GM12878 (cell line): ENCODE measurements at regions not wholly inside any gene's neighbourhood (a gene's known extent, or its start where the extent isn't known, plus 50 kb on each side); places are given as distances from the start of the nearest gene placed in this dataset.

Source experiments
- ATAC-seq: fragments of 200-7000 bp; cut with Tn5 transposase; 3 replicates; pipeline ENCODE4 v1.9.1; 2020; ENCODE audit warnings: mild to moderate bottlenecking, moderate library complexity
- BruUV-seq: library from RNA; stranded (reverse); fragments of 400-500 nt; replicated peaks from 2 replicates; lab custom pipeline; 2021; lab: Mats Ljungman, UMichigan
- CTCF ChIA-PET: fragments of 300-600 bp; sonication (Branson Sonifier 250); formaldehyde crosslinking; extraction: SDS; loops from one replicate; lab custom pipeline; 2021; ENCODE audit warnings: inconsistent platforms; lab: Yijun Ruan, JAX
- POLR2A ChIA-PET: fragments of 350-600 bp; formaldehyde crosslinking; extraction: SDS; loops from one replicate; lab custom pipeline; 2021; ENCODE audit warnings: inconsistent platforms; lab: Charles Lee
- RAD21 ChIA-PET: fragments of 300-600 bp; sonication (Branson Sonifier 250); formaldehyde crosslinking; loops from one replicate; lab custom pipeline; 2023; ENCODE audit warnings: antibody characterized with exemption; ENCODE audit not compliant: unreplicated experiment; lab: Charles Lee
- SMC1A ChIA-PET: fragments of 300-600 bp; sonication (Branson Sonifier 250); formaldehyde crosslinking; loops from one replicate; lab custom pipeline; 2023; ENCODE audit not compliant: unreplicated experiment, uncharacterized antibody; lab: Charles Lee
- DNase-seq: peaks from one replicate; pipeline ENCODE4 v3.0.0-alpha.2; 2011; ENCODE audit warnings: low read depth, low spot score
- FAIRE-seq: peaks from 3 replicates; lab custom pipeline; 2011; peaks lifted over from hg19 to GRCh38; lab: Jason Lieb, UNC
- H2AFZ ChIP-seq: 2 replicates; pipeline ENCODE4 v1.6.0; 2011; ENCODE audit warnings: low read depth, low read length, control low read depth; ENCODE audit not compliant: control insufficient read depth
- H3K27ac ChIP-seq: 2 replicates; pipeline ENCODE4 v1.5.1; 2011; ENCODE audit warnings: control low read depth; ENCODE audit not compliant: control insufficient read depth, insufficient read depth
- H3K27me3 ChIP-seq, 2 experiments: replicated peaks in 1 of 2; 2 replicates each; pipeline versions ENCODE4 v1.6.0 to v1.6.1; 2011; ENCODE audit warnings: low read length in 1 of 2; ENCODE audit not compliant: control insufficient read depth in 2 of 2, insufficient read depth in 2 of 2
- H3K36me3 ChIP-seq, 2 experiments: 2 replicates each; pipeline ENCODE4 v1.5.1; 2011; ENCODE audit warnings: low read length in 1 of 2; ENCODE audit not compliant: control insufficient read depth in 2 of 2, insufficient read depth in 2 of 2
- H3K4me1 ChIP-seq: 2 replicates; pipeline ENCODE4 v1.6.1; 2011; ENCODE audit warnings: mild to moderate bottlenecking, low read length, moderate library complexity, mixed read lengths; ENCODE audit not compliant: control insufficient read depth, insufficient read depth
- H3K4me2 ChIP-seq: 2 replicates; pipeline ENCODE4 v1.6.0; 2011; ENCODE audit warnings: control low read depth; ENCODE audit not compliant: control insufficient read depth, insufficient read depth
- H3K4me3 ChIP-seq: fragments of 200-600 bp; sonication (generic); 2 replicates; pipeline ENCODE4 v1.5.1; 2016
- H3K79me2 ChIP-seq: 2 replicates; pipeline ENCODE4 v1.6.0; 2011; ENCODE audit warnings: low read length; ENCODE audit not compliant: control insufficient read depth, insufficient read depth
- H3K9ac ChIP-seq: 2 replicates; pipeline ENCODE4 v1.8.0; 2011; ENCODE audit warnings: low read length, control low read depth, mixed read lengths; ENCODE audit not compliant: control insufficient read depth, insufficient read depth
- H3K9me3 ChIP-seq: replicated peaks from 3 replicates; pipeline ENCODE4 v1.5.1; 2011; ENCODE audit warnings: mild to moderate bottlenecking, low read length; ENCODE audit not compliant: control insufficient read depth, insufficient read depth
- H4K20me1 ChIP-seq: 2 replicates; pipeline ENCODE4 v1.6.0; 2011; ENCODE audit not compliant: control insufficient read depth, insufficient read depth
- CHD1 ChIP-seq: IDR thresholded peaks from 2 replicates; pipeline ENCODE4 v1.6.1; 2012; ENCODE audit warnings: low read depth, low read length, improper control_type of control experiment
- CHD2 ChIP-seq: IDR thresholded peaks from 2 replicates; pipeline ENCODE4 v1.6.1; 2011; ENCODE audit warnings: low read depth, low read length, improper control_type of control experiment, borderline replicate concordance
- DPF2 ChIP-seq: fragments of 450-650 bp; IDR thresholded peaks from 2 replicates; pipeline ENCODE4 v1.6.1; 2017; ENCODE audit warnings: mild to moderate bottlenecking
- IKZF1 ChIP-seq: fragments of 450-650 bp; conservative IDR thresholded peaks from 2 replicates; pipeline ENCODE4 v1.6.1; 2017; ENCODE audit warnings: antibody characterized with exemption, mild to moderate bottlenecking
- MXI1 ChIP-seq: fragments of 150-350 bp; IDR thresholded peaks from 2 replicates; pipeline ENCODE4 v1.6.1; 2011; ENCODE audit warnings: low read depth, mild to moderate bottlenecking, inconsistent platforms, low read length, improper control_type of control experiment
- POLR2A ChIP-seq: IDR thresholded peaks from 2 replicates; pipeline ENCODE4 v1.6.1; 2011; ENCODE audit warnings: low read depth, mild to moderate bottlenecking, low read length
- RELA ChIP-seq: fragments of 450-650 bp; IDR thresholded peaks from 2 replicates; pipeline ENCODE4 v1.8.0; 2014; ENCODE audit warnings: borderline replicate concordance; ENCODE audit not compliant: partially characterized antibody
- WRNIP1 ChIP-seq: IDR thresholded peaks from 2 replicates; pipeline ENCODE4 v1.6.1; 2011; ENCODE audit warnings: low read depth, low read length, improper control_type of control experiment, borderline replicate concordance
- ZNF24 ChIP-seq: fragments of 450-650 bp; IDR thresholded peaks from 2 replicates; pipeline ENCODE4 v1.6.1; 2017; ENCODE audit warnings: antibody characterized with exemption, mild to moderate bottlenecking
- WGBS: methylation state at CpG from one replicate; pipeline ENCODE4 v1.1.6; 2016; ENCODE audit warnings: low lambda C conversion rate; ENCODE audit not compliant: insufficient replicate concordance, insufficient coverage; ENCODE audit errors: missing lambda C conversion rate; 5-methylcytosine and 5-hydroxymethylcytosine counted together
- in situ Hi-C: fragments of 300-500 bp; cut with MboI; formaldehyde crosslinking; loops from 9 replicates; pipeline ENCODE4 v1.14.3; 2018; ENCODE audit warnings: mixed read lengths
- intact Hi-C: fragments of 100-400 bp; cut with micrococcal nuclease; formaldehyde crosslinking; loops from one replicate; pipeline ENCODE4 v1.14.2; 2022; ENCODE audit not compliant: unreplicated experiment
- TF ChIP-seq, protein P1 (sequence below): fragments of 450-650 bp; IDR thresholded peaks from 2 replicates; pipeline ENCODE4 v1.6.1; 2016; ENCODE audit warnings: mild to moderate bottlenecking, moderate library complexity, borderline replicate concordance
- TF ChIP-seq, protein P2 (sequence below): fragments of 450-650 bp; IDR thresholded peaks from 2 replicates; pipeline ENCODE4 v1.6.1; 2014; ENCODE audit warnings: mild to moderate bottlenecking
- TF ChIP-seq, protein P3 (sequence below): IDR thresholded peaks from 2 replicates; pipeline ENCODE4 v1.6.1; 2012; ENCODE audit warnings: low read depth, low read length, improper control_type of control experiment

DNA sequence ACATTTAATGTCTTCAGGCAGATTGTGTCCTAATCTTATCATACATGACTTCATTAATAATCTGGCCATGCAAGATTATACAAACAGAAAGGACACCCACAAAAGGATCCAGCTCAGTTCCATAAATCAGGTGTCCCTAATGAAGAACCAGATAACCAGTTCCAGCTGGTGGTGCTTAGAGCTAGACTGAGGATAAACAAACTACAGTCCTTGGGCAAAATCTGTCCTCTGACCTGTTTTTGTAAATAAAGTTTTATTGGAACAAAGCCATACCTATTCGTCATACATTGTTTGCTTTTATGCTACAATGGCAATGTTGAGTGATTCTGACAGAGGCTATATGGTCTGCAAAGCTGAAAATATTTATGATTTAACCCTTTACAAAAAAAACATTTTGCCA, 199.5 kb downstream of the MID1IP1 start:
- H3K4me1 ChIP-seq = no peaks in the 10 kb centered on the region
- ChIA-PET RAD21 (no interaction called here), SMC1A (interaction anchor here (1.0 kb wide), 1 partner anchor 14 kb away, joined by 3 read pairs; no protein-coding TSS in a partner anchor), POLR2A (no interaction called here), CTCF (no interaction called here)
- no peaks in the 10 kb centered on the region for H3K36me3 ChIP-seq
- no peak overlapping the region for H3K9ac ChIP-seq
- in situ Hi-C loops = no loop called here
- no peaks in the 10 kb centered on the region for H3K79me2 ChIP-seq
- WGBS = 26% methylated on average over 1 of the region's 1 CpG
- no peak overlapping the region for H2AFZ ChIP-seq
- no peaks in the 10 kb centered on the region for H3K9me3 ChIP-seq
- H3K4me3 ChIP-seq = no peak overlapping the region
- ATAC-seq (no peak), FAIRE-seq (no peak), DNase-seq (no peak)
- BruUV-seq = no TSS peak
- TF ChIP-seq, protein P1, sequence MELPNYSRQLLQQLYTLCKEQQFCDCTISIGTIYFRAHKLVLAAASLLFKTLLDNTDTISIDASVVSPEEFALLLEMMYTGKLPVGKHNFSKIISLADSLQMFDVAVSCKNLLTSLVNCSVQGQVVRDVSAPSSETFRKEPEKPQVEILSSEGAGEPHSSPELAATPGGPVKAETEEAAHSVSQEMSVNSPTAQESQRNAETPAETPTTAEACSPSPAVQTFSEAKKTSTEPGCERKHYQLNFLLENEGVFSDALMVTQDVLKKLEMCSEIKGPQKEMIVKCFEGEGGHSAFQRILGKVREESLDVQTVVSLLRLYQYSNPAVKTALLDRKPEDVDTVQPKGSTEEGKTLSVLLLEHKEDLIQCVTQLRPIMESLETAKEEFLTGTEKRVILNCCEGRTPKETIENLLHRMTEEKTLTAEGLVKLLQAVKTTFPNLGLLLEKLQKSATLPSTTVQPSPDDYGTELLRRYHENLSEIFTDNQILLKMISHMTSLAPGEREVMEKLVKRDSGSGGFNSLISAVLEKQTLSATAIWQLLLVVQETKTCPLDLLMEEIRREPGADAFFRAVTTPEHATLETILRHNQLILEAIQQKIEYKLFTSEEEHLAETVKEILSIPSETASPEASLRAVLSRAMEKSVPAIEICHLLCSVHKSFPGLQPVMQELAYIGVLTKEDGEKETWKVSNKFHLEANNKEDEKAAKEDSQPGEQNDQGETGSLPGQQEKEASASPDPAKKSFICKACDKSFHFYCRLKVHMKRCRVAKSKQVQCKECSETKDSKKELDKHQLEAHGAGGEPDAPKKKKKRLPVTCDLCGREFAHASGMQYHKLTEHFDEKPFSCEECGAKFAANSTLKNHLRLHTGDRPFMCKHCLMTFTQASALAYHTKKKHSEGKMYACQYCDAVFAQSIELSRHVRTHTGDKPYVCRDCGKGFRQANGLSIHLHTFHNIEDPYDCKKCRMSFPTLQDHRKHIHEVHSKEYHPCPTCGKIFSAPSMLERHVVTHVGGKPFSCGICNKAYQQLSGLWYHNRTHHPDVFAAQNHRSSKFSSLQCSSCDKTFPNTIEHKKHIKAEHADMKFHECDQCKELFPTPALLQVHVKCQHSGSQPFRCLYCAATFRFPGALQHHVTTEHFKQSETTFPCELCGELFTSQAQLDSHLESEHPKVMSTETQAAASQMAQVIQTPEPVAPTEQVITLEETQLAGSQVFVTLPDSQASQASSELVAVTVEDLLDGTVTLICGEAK = 0 out of 2 replicates have a peak, but pooled peaks have one; percentile 43
- no peak for TF ChIP-seq MXI1
- intact Hi-C loops = no loop called here
- H4K20me1 ChIP-seq = no peaks in the 10 kb centered on the region
- H3K4me2 ChIP-seq = no peak overlapping the region
- no peak overlapping the region for H3K27ac ChIP-seq
- H3K27me3 ChIP-seq = no peaks in the 10 kb centered on the region

DNA sequence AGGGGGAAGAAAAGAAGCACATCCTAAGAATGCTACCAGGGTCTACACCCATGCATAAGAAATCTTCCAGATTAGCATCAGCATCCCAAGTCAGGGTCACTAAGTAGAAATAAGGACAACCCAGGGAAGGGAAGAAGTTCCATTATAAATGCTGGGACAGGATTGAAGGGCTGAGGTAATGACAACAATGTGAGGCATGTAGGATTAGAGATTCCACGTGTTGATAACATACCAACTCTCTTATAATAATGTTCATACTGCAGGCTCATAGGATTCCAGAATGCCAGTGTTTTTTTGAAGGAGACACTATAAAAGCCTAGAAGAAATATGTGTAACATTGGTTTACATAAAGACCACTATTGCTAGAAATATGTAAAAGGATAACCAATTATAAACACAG, 201.2 kb downstream of the MID1IP1 start:
- Histone ChIP-seq H3K4me3 (no peak overlapping the region), H3K4me1 (no peaks in the 10 kb centered on the region), H3K9me3 (no peaks in the 10 kb centered on the region), H3K4me2 (no peak overlapping the region), H4K20me1 (no peaks in the 10 kb centered on the region), H3K79me2 (no peaks in the 10 kb centered on the region), H3K9ac (no peak overlapping the region), H3K36me3 (no peaks in the 10 kb centered on the region)
- ChIA-PET RAD21 (no interaction called here), POLR2A (no interaction called here), SMC1A (no interaction called here)
- in situ Hi-C loops = no loop called here
- 0% methylated on average over 1 of the region's 1 CpG for WGBS
- no peak for TF ChIP-seq CHD1
- no peak for TF ChIP-seq IKZF1
- TF ChIP-seq WRNIP1 = no peak
- TF ChIP-seq, protein P2, sequence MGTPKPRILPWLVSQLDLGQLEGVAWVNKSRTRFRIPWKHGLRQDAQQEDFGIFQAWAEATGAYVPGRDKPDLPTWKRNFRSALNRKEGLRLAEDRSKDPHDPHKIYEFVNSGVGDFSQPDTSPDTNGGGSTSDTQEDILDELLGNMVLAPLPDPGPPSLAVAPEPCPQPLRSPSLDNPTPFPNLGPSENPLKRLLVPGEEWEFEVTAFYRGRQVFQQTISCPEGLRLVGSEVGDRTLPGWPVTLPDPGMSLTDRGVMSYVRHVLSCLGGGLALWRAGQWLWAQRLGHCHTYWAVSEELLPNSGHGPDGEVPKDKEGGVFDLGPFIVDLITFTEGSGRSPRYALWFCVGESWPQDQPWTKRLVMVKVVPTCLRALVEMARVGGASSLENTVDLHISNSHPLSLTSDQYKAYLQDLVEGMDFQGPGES = no peak
- no peak for TF ChIP-seq RELA
- TF ChIP-seq DPF2 = no peak
- TF ChIP-seq CHD2 = no peak
- TF ChIP-seq, protein P3, sequence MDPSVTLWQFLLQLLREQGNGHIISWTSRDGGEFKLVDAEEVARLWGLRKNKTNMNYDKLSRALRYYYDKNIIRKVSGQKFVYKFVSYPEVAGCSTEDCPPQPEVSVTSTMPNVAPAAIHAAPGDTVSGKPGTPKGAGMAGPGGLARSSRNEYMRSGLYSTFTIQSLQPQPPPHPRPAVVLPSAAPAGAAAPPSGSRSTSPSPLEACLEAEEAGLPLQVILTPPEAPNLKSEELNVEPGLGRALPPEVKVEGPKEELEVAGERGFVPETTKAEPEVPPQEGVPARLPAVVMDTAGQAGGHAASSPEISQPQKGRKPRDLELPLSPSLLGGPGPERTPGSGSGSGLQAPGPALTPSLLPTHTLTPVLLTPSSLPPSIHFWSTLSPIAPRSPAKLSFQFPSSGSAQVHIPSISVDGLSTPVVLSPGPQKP = no peak
- no peak for TF ChIP-seq POLR2A
- TF ChIP-seq ZNF24 = no peak
- TF ChIP-seq, all 136 proteins: peak for 0
- H3K27me3 ChIP-seq = no peaks in the 10 kb centered on the region
- intact Hi-C loops = no loop called here
- DNase-seq = no peak
- no peak for FAIRE-seq
- H2AFZ ChIP-seq = no peak overlapping the region
- CTCF ChIA-PET = no interaction called here
- no TSS peak for BruUV-seq
- no peak overlapping the region for H3K27ac ChIP-seq
- ATAC-seq = no peak
